GM21723 (cell line): ENCODE measurements at regions not wholly inside any gene's neighbourhood (a gene's known extent, or its start where the extent isn't known, plus 50 kb on each side); places are given as distances from the start of the nearest gene placed in this dataset.

ENCODE experiments used
- ATAC-seq: cut with Tn5 transposase; IDR thresholded peaks from one replicate; pipeline ENCODE4 v1.9.1; 2021; ENCODE audit warnings: mild to moderate bottlenecking, moderate library complexity; ENCODE audit not compliant: unreplicated experiment

- ATAC-seq, result no peak
Measured at GRCh38 chr3:176469694-176470205, 727.5 kb downstream of the TBL1XR1 start.

- ATAC-seq, result no peak
Measured at GRCh38 chr3:176463610-176464009, 733.7 kb downstream of the TBL1XR1 start.

- ATAC-seq, result no peak
Measured at GRCh38 chr3:176447369-176447768, 749.9 kb downstream of the TBL1XR1 start.

- no peak for ATAC-seq
Measured at GRCh38 chr3:176442326-176442725, 755.0 kb downstream of the TBL1XR1 start.

GRCh38 chr3:176439729-176440128 is 757.6 kb downstream of the TBL1XR1 start:
- no peak for ATAC-seq

- no peak for ATAC-seq
Measured at GRCh38 chr3:176431991-176432390, 765.3 kb downstream of the TBL1XR1 start.

GRCh38 chr3:176431038-176431418 is 766.3 kb downstream of the TBL1XR1 start:
- ATAC-seq, result no peak

- no peak for ATAC-seq
Measured at GRCh38 chr3:176430244-176431037, 766.8 kb downstream of the TBL1XR1 start.

- no peak for ATAC-seq
Measured at GRCh38 chr3:176428552-176428951, 768.7 kb downstream of the TBL1XR1 start.

- ATAC-seq, result no peak
Measured at GRCh38 chr3:176426371-176426770, 770.9 kb downstream of the TBL1XR1 start.

GRCh38 chr3:176416870-176417269 is 780.4 kb downstream of the TBL1XR1 start:
- ATAC-seq, result no peak

- no peak for ATAC-seq
Measured at GRCh38 chr3:176415661-176416295, 781.5 kb downstream of the TBL1XR1 start.

- no peak for ATAC-seq
Measured at GRCh38 chr3:176412771-176413170, 784.5 kb downstream of the TBL1XR1 start.

GRCh38 chr3:176403531-176403930 is 793.8 kb downstream of the TBL1XR1 start:
- ATAC-seq, result no peak

- no peak for ATAC-seq
Measured at GRCh38 chr3:176401211-176401610, 796.1 kb downstream of the TBL1XR1 start.

- no peak for ATAC-seq
Measured at GRCh38 chr3:176399193-176399592, 798.1 kb downstream of the TBL1XR1 start.

GRCh38 chr3:176395240-176395639 is 802.0 kb downstream of the TBL1XR1 start:
- no peak for ATAC-seq

- no peak for ATAC-seq
Measured at GRCh38 chr3:176378789-176379188, 818.5 kb downstream of the TBL1XR1 start.

- no peak for ATAC-seq
Measured at GRCh38 chr3:176376531-176376930, 820.8 kb downstream of the TBL1XR1 start.

- no peak for ATAC-seq
Measured at GRCh38 chr3:176375519-176375918, 821.8 kb downstream of the TBL1XR1 start.

GRCh38 chr3:176362191-176362731 is 835.0 kb downstream of the TBL1XR1 start:
- no peak for ATAC-seq

GRCh38 chr3:176359211-176359610 is 838.1 kb downstream of the TBL1XR1 start:
- no peak for ATAC-seq
